ENCODE measurements at regions not wholly inside any gene's neighbourhood (a gene's known extent, or its start where the extent isn't known, plus 50 kb on each side); places are given as distances from the start of the nearest gene placed in this dataset.

GRCh38 chr19:31718032-31718431, 368.8 kb upstream of the TSHZ3 start:
- Mint-ChIP-seq H3K36me3 (ENCODE audit: low read depth) (no peaks in the 10 kb centered on the region), H3K9me3 (ENCODE audit: low read depth) (peaks cover 16% of the 10 kb centered on the region), H3K4me1 (ENCODE audit: low read depth) (no peaks in the 10 kb centered on the region), H3K27ac (ENCODE audit: unreplicated experiment) (no peak overlapping the region), H3K4me3 (ENCODE audit: unreplicated experiment) (no peak overlapping the region), H3K27me3 (ENCODE audit: low read depth) (no peaks in the 10 kb centered on the region)
- TF ChIP-seq CTCF (IDR thresholded peaks at IDR 0.05), result no peak
- no peak for DNase-seq (ENCODE audit: low spot score)

GRCh38 chr19:31718898-31719297, 369.7 kb upstream of the TSHZ3 start:
- H3K27ac Mint-ChIP-seq (ENCODE audit: unreplicated experiment), result no peak overlapping the region
- peaks cover 8% of the 10 kb centered on the region for H3K9me3 Mint-ChIP-seq (ENCODE audit: low read depth)
- no peak overlapping the region for H3K4me3 Mint-ChIP-seq (ENCODE audit: unreplicated experiment)
- TF ChIP-seq CTCF (IDR thresholded peaks at IDR 0.05), result no peak
- no peaks in the 10 kb centered on the region for H3K27me3 Mint-ChIP-seq (ENCODE audit: low read depth)
- no peaks in the 10 kb centered on the region for H3K4me1 Mint-ChIP-seq (ENCODE audit: low read depth)
- H3K36me3 Mint-ChIP-seq (ENCODE audit: low read depth), result no peaks in the 10 kb centered on the region
- no peak for DNase-seq (ENCODE audit: low spot score)

GRCh38 chr19:31723101-31723500, 373.9 kb upstream of the TSHZ3 start:
- Mint-ChIP-seq H3K4me1 (ENCODE audit: low read depth) (peaks cover 3% of the 10 kb centered on the region), H3K9me3 (ENCODE audit: low read depth) (peaks cover 6% of the 10 kb centered on the region), H3K36me3 (ENCODE audit: low read depth) (no peaks in the 10 kb centered on the region), H3K4me3 (ENCODE audit: unreplicated experiment) (no peak overlapping the region), H3K27ac (ENCODE audit: unreplicated experiment) (no peak overlapping the region), H3K27me3 (ENCODE audit: low read depth) (no peaks in the 10 kb centered on the region)
- no peak for TF ChIP-seq CTCF (IDR thresholded peaks at IDR 0.05)
- DNase-seq (ENCODE audit: low spot score), result no peak

GRCh38 chr19:31725051-31725450, 375.8 kb upstream of the TSHZ3 start:
- H3K36me3 Mint-ChIP-seq (ENCODE audit: low read depth), result no peaks in the 10 kb centered on the region
- no peaks in the 10 kb centered on the region for H3K27me3 Mint-ChIP-seq (ENCODE audit: low read depth)
- H3K27ac Mint-ChIP-seq (ENCODE audit: unreplicated experiment), result no peak overlapping the region
- peaks cover 3% of the 10 kb centered on the region for H3K4me1 Mint-ChIP-seq (ENCODE audit: low read depth)
- peaks cover 18% of the 10 kb centered on the region for H3K9me3 Mint-ChIP-seq (ENCODE audit: low read depth)
- no peak overlapping the region for H3K4me3 Mint-ChIP-seq (ENCODE audit: unreplicated experiment)
- no peak for DNase-seq (ENCODE audit: low spot score)
- no peak for TF ChIP-seq CTCF (IDR thresholded peaks at IDR 0.05)

- H3K9me3 Mint-ChIP-seq (ENCODE audit: low read depth), result peaks cover 21% of the 10 kb centered on the region
- DNase-seq (ENCODE audit: low spot score), result no peak
Observed at GRCh38 chr19:31727536-31727935, 378.3 kb upstream of the TSHZ3 start.

More at GRCh38 chr19:31727536-31727935, 378.3 kb upstream of the TSHZ3 start:
- H3K27ac Mint-ChIP-seq (ENCODE audit: unreplicated experiment), result no peak overlapping the region
- no peaks in the 10 kb centered on the region for H3K36me3 Mint-ChIP-seq (ENCODE audit: low read depth)
- no peak overlapping the region for H3K4me3 Mint-ChIP-seq (ENCODE audit: unreplicated experiment)
- no peak for TF ChIP-seq CTCF (IDR thresholded peaks at IDR 0.05)
- H3K27me3 Mint-ChIP-seq (ENCODE audit: low read depth), result no peaks in the 10 kb centered on the region
- peaks cover 3% of the 10 kb centered on the region for H3K4me1 Mint-ChIP-seq (ENCODE audit: low read depth)

Data from chondrocyte (in vitro differentiated cells).